GM13976 (cell line): ENCODE measurements at regions not wholly inside any gene's neighbourhood (a gene's known extent, or its start where the extent isn't known, plus 50 kb on each side); places are given as distances from the start of the nearest gene placed in this dataset.
"Not testable (repeated sequence)": the region's sequence is repeated elsewhere in the genome, so short reads cannot be mapped to it uniquely, and the experiment has no call there.

Experiments used
- DNase-seq: peaks from one replicate; pipeline ENCODE4 v3.0.0; 2012; ENCODE audit warnings: low spot score
- CTCF ChIP-seq: IDR thresholded peaks from 2 replicates; pipeline ENCODE4 v1.5.1; 2012; ENCODE audit warnings: borderline replicate concordance, mild to moderate bottlenecking; ENCODE audit not compliant: insufficient read depth; ENCODE audit errors: extremely low read depth, missing control alignments, control extremely low read depth
- in situ Hi-C: fragments of 300-500 bp; cut with MboI; formaldehyde crosslinking; loops from one replicate; pipeline ENCODE4 v1.12.0; 2022; ENCODE audit warnings: low sequenced_read_pairs, mixed read lengths, inconsistent platforms; ENCODE audit not compliant: unreplicated experiment

GRCh38 chr2:185510060-185510459 lies 228.5 kb upstream of the FSIP2 start:
- TF ChIP-seq CTCF = no peak
- in situ Hi-C loops = no loop called here
- DNase-seq = no peak

- DNase-seq = no peak
- TF ChIP-seq CTCF = no peak
- in situ Hi-C loops = no loop called here
These were observed 226.7 kb upstream of the FSIP2 start for GRCh38 chr2:185511925-185512324.

GRCh38 chr2:185522472-185522871 lies 216.1 kb upstream of the FSIP2 start:
- in situ Hi-C loops = no loop called here
- no peak for TF ChIP-seq CTCF
- no peak for DNase-seq

- in situ Hi-C loops, DNase-seq: not testable (repeated sequence)
These were observed 214.4 kb upstream of the FSIP2 start for GRCh38 chr2:185524242-185524641.

GRCh38 chr2:185526161-185526560 lies 212.4 kb upstream of the FSIP2 start:
- in situ Hi-C loops = no loop called here
- no peak for DNase-seq
- no peak for TF ChIP-seq CTCF

GRCh38 chr2:185531721-185532120 lies 206.9 kb upstream of the FSIP2 start:
- TF ChIP-seq CTCF = no peak
- DNase-seq = no peak
- in situ Hi-C loops = no loop called here

- in situ Hi-C loops = no loop called here
- TF ChIP-seq CTCF = no peak
- DNase-seq = no peak
These were observed 200.9 kb upstream of the FSIP2 start for GRCh38 chr2:185537689-185538088.
